ENCODE measurements at regions not wholly inside any gene's neighbourhood (a gene's known extent, or its start where the extent isn't known, plus 50 kb on each side); places are given as distances from the start of the nearest gene placed in this dataset.
A peak's percentile ranks its signal among the peaks of the same experiment; 100 is the strongest.

DNA sequence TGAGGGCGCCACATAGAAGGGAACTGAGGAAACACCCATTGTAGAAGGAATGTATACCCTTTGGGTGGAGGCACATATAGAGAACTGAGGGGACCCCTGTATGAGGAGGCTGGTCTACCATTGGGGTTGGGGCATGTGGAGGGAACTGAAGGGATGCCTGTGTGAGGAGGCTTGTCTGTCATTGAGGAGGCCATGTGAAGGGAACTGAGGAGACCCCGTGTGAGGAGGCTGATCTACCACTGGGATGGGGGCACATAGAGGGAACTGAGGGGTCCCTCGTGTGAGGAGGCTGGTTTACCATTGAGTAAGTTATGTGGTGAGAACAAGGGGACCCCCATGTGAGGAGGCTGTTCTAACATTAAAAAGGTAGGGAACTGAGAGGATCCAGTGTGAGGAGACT lies 156.1 kb downstream of the FBLN2 start:
- no peak for TF ChIP-seq CTCF (IDR thresholded peaks at IDR 0.05)
- Mint-ChIP-seq H3K9me3 (peaks cover 37% of the 10 kb centered on the region), H3K27ac (no peak overlapping the region), H3K4me1 (ENCODE audit: low read depth) (no peaks in the 10 kb centered on the region), H3K36me3 (ENCODE audit: low read depth) (no peaks in the 10 kb centered on the region), H3K27me3 (peaks cover 72% of the 10 kb centered on the region), H3K4me3 (no peak overlapping the region)
- Histone ChIP-seq H3K27ac (ENCODE audit: low read depth in 1 of 2, low read length in 2 of 2) (no peak overlapping the region), H3K36me3 (ENCODE audit: insufficient read depth, low read length) (no peaks in the 10 kb centered on the region), H3K4me1 (ENCODE audit: insufficient read depth, low read length) (no peaks in the 10 kb centered on the region), H3K4me3 (ENCODE audit: low read length) (no peak overlapping the region), H3K9me3 (ENCODE audit: control insufficient read depth in 1 of 2, insufficient read depth in 1 of 2, low read length in 2 of 2) (no peaks in the 10 kb centered on the region), H3K27me3 (ENCODE audit: control insufficient read depth in 1 of 2, insufficient read depth in 2 of 2, low read length in 2 of 2) (no peaks in the 10 kb centered on the region)
- POLR2A ChIA-PET = no interaction called here
- CTCF ChIA-PET = no interaction called here
- intact Hi-C loops (cut with DNase I, micrococcal nuclease) = no loop called here
- ATAC-seq (ENCODE audit: poor library complexity) (no peak), DNase-seq (peak in 1 of 14 experiments; percentile 5)

DNA sequence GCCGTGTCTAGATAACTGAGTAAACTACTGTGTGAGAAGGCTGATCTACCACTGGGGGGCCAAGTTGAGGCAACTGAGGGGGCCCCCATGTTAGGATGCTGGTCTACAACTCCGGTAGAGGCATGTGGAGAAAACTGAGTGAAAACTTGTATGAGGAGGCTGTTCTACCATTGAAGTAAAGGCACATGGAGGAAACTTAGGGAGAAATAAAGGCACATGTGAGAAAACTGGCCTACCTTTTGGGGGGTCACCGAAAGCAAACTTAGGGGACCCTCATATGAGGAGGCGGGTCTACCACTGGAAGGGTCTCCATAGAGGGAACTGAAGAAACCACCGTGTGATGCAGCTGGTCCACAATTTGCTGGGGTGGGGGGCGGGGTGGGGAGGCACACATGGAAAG lies 155.2 kb downstream of the FBLN2 start:
- Mint-ChIP-seq H3K27ac (no peak overlapping the region), H3K27me3 (peaks cover 64% of the 10 kb centered on the region), H3K4me3 (no peak overlapping the region), H3K36me3 (ENCODE audit: low read depth) (no peaks in the 10 kb centered on the region), H3K9me3 (peaks cover 29% of the 10 kb centered on the region), H3K4me1 (ENCODE audit: low read depth) (no peaks in the 10 kb centered on the region)
- POLR2A ChIA-PET = no interaction called here
- Histone ChIP-seq H3K4me3 (ENCODE audit: low read length) (no peak overlapping the region), H3K9me3 (ENCODE audit: control insufficient read depth in 1 of 2, insufficient read depth in 1 of 2, low read length in 2 of 2) (no peaks in the 10 kb centered on the region), H3K27me3 (ENCODE audit: control insufficient read depth in 1 of 2, insufficient read depth in 2 of 2, low read length in 2 of 2) (no peaks in the 10 kb centered on the region), H3K27ac (ENCODE audit: low read depth in 1 of 2, low read length in 2 of 2) (no peak overlapping the region), H3K36me3 (ENCODE audit: insufficient read depth, low read length) (no peaks in the 10 kb centered on the region), H3K4me1 (ENCODE audit: insufficient read depth, low read length) (no peaks in the 10 kb centered on the region)
- TF ChIP-seq CTCF (IDR thresholded peaks at IDR 0.05) = no peak
- CTCF ChIA-PET = no interaction called here
- intact Hi-C loops (cut with DNase I, micrococcal nuclease) = no loop called here
- no peak for ATAC-seq (ENCODE audit: poor library complexity)
- DNase-seq = no peak

DNA sequence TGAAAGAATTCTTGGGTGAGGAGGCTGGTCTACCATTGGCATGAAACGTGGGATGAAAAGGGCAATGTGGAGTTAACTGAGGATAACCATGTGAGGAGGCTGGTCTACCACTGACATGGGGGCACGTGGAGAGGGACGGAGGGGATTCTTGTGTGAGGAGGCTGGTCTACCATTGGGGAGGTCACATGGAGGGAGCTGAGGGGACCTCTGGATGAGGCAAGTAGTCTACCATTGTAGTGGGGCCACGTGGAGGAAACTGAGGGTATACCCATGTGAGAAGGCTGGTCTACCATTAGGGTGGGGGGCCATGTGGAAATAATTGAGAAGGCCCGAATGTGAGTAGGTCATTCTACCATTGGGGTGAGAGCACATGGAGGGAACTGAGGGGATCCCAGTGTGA lies 154.1 kb downstream of the FBLN2 start:
- no peaks in the 10 kb centered on the region for H3K4me1 Mint-ChIP-seq (ENCODE audit: low read depth)
- no peaks in the 10 kb centered on the region for H3K4me1 ChIP-seq (ENCODE audit: insufficient read depth, low read length)
- H3K36me3 Mint-ChIP-seq (ENCODE audit: low read depth) = no peaks in the 10 kb centered on the region
- CTCF ChIA-PET = no interaction called here
- no peak for TF ChIP-seq CTCF (IDR thresholded peaks at IDR 0.05)
- intact Hi-C loops (cut with DNase I, micrococcal nuclease) = no loop called here
- peaks cover 26% of the 10 kb centered on the region for H3K9me3 Mint-ChIP-seq
- no peak overlapping the region for H3K4me3 Mint-ChIP-seq
- no peak overlapping the region for H3K4me3 ChIP-seq (ENCODE audit: low read length)
- H3K27ac ChIP-seq (ENCODE audit: low read depth in 1 of 2, low read length in 2 of 2) = no peak overlapping the region
- POLR2A ChIA-PET = no interaction called here
- no peaks in the 10 kb centered on the region for H3K36me3 ChIP-seq (ENCODE audit: insufficient read depth, low read length)
- DNase-seq (no peak), ATAC-seq (ENCODE audit: poor library complexity) (no peak)
- H3K9me3 ChIP-seq (ENCODE audit: control insufficient read depth in 1 of 2, insufficient read depth in 1 of 2, low read length in 2 of 2) = no peaks in the 10 kb centered on the region
- no peak overlapping the region for H3K27ac Mint-ChIP-seq
- no peaks in the 10 kb centered on the region for H3K27me3 ChIP-seq (ENCODE audit: control insufficient read depth in 1 of 2, insufficient read depth in 2 of 2, low read length in 2 of 2)
- H3K27me3 Mint-ChIP-seq = peaks cover 67% of the 10 kb centered on the region
